GM20000 (cell line): ENCODE measurements at regions not wholly inside any gene's neighbourhood (a gene's known extent, or its start where the extent isn't known, plus 50 kb on each side); places are given as distances from the start of the nearest gene placed in this dataset.

Experiments used
- DNase-seq: peaks from one replicate; pipeline ENCODE4 v3.0.0; 2012; ENCODE audit warnings: low spot score
- CTCF ChIP-seq: IDR thresholded peaks from 2 replicates; pipeline ENCODE4 v1.5.1; 2012; ENCODE audit warnings: mild to moderate bottlenecking, control low read depth; ENCODE audit errors: extremely low read depth, missing control alignments

- DNase-seq, result no peak
- TF ChIP-seq CTCF, result no peak
These were observed 1015.6 kb downstream of the PCDH19 start for GRCh38 chrX:99394456-99394855.

GRCh38 chrX:99384594-99385374, 1025.3 kb downstream of the PCDH19 start:
- no peak for TF ChIP-seq CTCF
- no peak for DNase-seq

- TF ChIP-seq CTCF, result no peak
These were observed 1026.3 kb downstream of the PCDH19 start for GRCh38 chrX:99383786-99384185.

GRCh38 chrX:99371976-99372595, 1038.0 kb downstream of the PCDH19 start:
- no peak for DNase-seq
- no peak for TF ChIP-seq CTCF

More at GRCh38 chrX:99383786-99384185, 1026.3 kb downstream of the PCDH19 start:
- DNase-seq, result no peak

GRCh38 chrX:99353412-99353811, 1056.7 kb downstream of the PCDH19 start:
- TF ChIP-seq CTCF, result no peak
- DNase-seq, result no peak

- TF ChIP-seq CTCF, result no peak
- no peak for DNase-seq
These were observed 1061.8 kb downstream of the PCDH19 start for GRCh38 chrX:99348256-99348655.

GRCh38 chrX:99308302-99308701, 1101.8 kb downstream of the PCDH19 start:
- no peak for DNase-seq
- TF ChIP-seq CTCF, result no peak
